ENCODE measurements at regions not wholly inside any gene's neighbourhood (a gene's known extent, or its start where the extent isn't known, plus 50 kb on each side); places are given as distances from the start of the nearest gene placed in this dataset.

- no peak for DNase-seq (ENCODE audit: extremely low spot score in 2 of 2)
- Histone ChIP-seq H3K4me3 (no peak overlapping the region), H3K27me3 (no peaks in the 10 kb centered on the region), H3K4me1 (no peaks in the 10 kb centered on the region), H3K27ac (no peak overlapping the region), H3K36me3 (no peaks in the 10 kb centered on the region), H3K9me3 (no peaks in the 10 kb centered on the region)
- TF ChIP-seq POLR2A (IDR thresholded peaks at IDR 0.05) (no peak), POLR2AphosphoS5 (IDR thresholded peaks at IDR 0.05; ENCODE audit: insufficient read depth in 1 of 2, low read depth in 1 of 2) (no peak), CTCF (IDR thresholded peaks at IDR 0.05) (no peak)
- intact Hi-C loops (cut with DNase I), result no loop called here
These were observed 420.8 kb upstream of the SPHKAP start for GRCh38 chr2:228602288-228602687.

GRCh38 chr2:228600265-228600664, 418.8 kb upstream of the SPHKAP start:
- H3K27me3 ChIP-seq, result no peaks in the 10 kb centered on the region
- TF ChIP-seq POLR2A (IDR thresholded peaks at IDR 0.05) (no peak), CTCF (IDR thresholded peaks at IDR 0.05) (no peak), POLR2AphosphoS5 (IDR thresholded peaks at IDR 0.05; ENCODE audit: insufficient read depth in 1 of 2, low read depth in 1 of 2) (no peak)
- no peak overlapping the region for H3K27ac ChIP-seq
- H3K4me1 ChIP-seq, result no peaks in the 10 kb centered on the region
- no peak for DNase-seq (ENCODE audit: extremely low spot score in 2 of 2)
- H3K36me3 ChIP-seq, result no peaks in the 10 kb centered on the region
- H3K4me3 ChIP-seq, result no peak overlapping the region
- H3K9me3 ChIP-seq, result no peaks in the 10 kb centered on the region
- intact Hi-C loops (cut with DNase I), result no loop called here

- H3K36me3 ChIP-seq, result no peaks in the 10 kb centered on the region
- H3K27me3 ChIP-seq, result no peaks in the 10 kb centered on the region
- TF ChIP-seq POLR2A (IDR thresholded peaks at IDR 0.05), result no peak
- no peak for TF ChIP-seq POLR2AphosphoS5 (IDR thresholded peaks at IDR 0.05; ENCODE audit: insufficient read depth in 1 of 2, low read depth in 1 of 2)
- no peak for TF ChIP-seq CTCF (IDR thresholded peaks at IDR 0.05)
- no peaks in the 10 kb centered on the region for H3K9me3 ChIP-seq
- DNase-seq (ENCODE audit: extremely low spot score in 2 of 2), result no peak
- H3K4me1 ChIP-seq, result no peaks in the 10 kb centered on the region
- H3K27ac ChIP-seq, result no peak overlapping the region
- intact Hi-C loops (cut with DNase I), result no loop called here
- H3K4me3 ChIP-seq, result no peak overlapping the region
These were observed 418.3 kb upstream of the SPHKAP start for GRCh38 chr2:228599781-228600180.

GRCh38 chr2:228599297-228599696, 417.8 kb upstream of the SPHKAP start:
- Histone ChIP-seq H3K27ac (no peak overlapping the region), H3K4me3 (no peak overlapping the region), H3K9me3 (no peaks in the 10 kb centered on the region), H3K27me3 (no peaks in the 10 kb centered on the region), H3K4me1 (no peaks in the 10 kb centered on the region), H3K36me3 (no peaks in the 10 kb centered on the region)
- TF ChIP-seq POLR2AphosphoS5 (IDR thresholded peaks at IDR 0.05; ENCODE audit: insufficient read depth in 1 of 2, low read depth in 1 of 2), result no peak
- TF ChIP-seq POLR2A (IDR thresholded peaks at IDR 0.05), result no peak
- no peak for TF ChIP-seq CTCF (IDR thresholded peaks at IDR 0.05)
- DNase-seq (ENCODE audit: extremely low spot score in 2 of 2), result no peak
- intact Hi-C loops (cut with DNase I), result no loop called here

- no peak overlapping the region for H3K4me3 ChIP-seq
- no peaks in the 10 kb centered on the region for H3K9me3 ChIP-seq
- H3K27ac ChIP-seq, result no peak overlapping the region
- no peak for DNase-seq (ENCODE audit: extremely low spot score in 2 of 2)
- intact Hi-C loops (cut with DNase I), result no loop called here
- H3K36me3 ChIP-seq, result no peaks in the 10 kb centered on the region
- no peaks in the 10 kb centered on the region for H3K27me3 ChIP-seq
- H3K4me1 ChIP-seq, result no peaks in the 10 kb centered on the region
- no peak for TF ChIP-seq POLR2AphosphoS5 (IDR thresholded peaks at IDR 0.05; ENCODE audit: insufficient read depth in 1 of 2, low read depth in 1 of 2)
- no peak for TF ChIP-seq CTCF (IDR thresholded peaks at IDR 0.05)
These were observed 415.5 kb upstream of the SPHKAP start for GRCh38 chr2:228597032-228597431.

All from vagina (tissue), 2 donors.